GM21367 (cell line): ENCODE measurements at regions not wholly inside any gene's neighbourhood (a gene's known extent, or its start where the extent isn't known, plus 50 kb on each side); places are given as distances from the start of the nearest gene placed in this dataset.

Source experiments
- ATAC-seq: cut with Tn5 transposase; IDR thresholded peaks from one replicate; pipeline ENCODE4 v1.9.1; 2021; ENCODE audit not compliant: unreplicated experiment

DNA sequence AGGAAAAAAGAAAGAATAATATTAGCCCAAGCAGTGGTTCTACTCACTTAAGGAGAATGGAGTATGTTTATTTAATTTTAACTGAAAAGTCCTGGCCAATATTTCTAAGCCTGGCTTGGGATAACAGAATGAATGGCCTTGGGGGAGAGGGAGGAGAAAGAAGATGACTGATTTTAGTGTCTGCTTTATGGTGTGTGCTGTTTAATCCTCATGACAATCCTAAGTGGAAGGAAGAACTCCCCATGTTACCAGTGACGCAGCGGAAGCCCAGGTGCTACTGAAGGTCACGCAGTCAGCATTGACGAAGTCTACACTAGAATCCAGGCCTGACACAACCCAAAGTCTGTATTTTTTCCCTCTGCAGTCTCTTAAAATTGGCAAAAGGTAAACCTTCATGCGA lies 50.5 kb downstream of the PALM2AKAP2 start:
- ATAC-seq = no peak

DNA sequence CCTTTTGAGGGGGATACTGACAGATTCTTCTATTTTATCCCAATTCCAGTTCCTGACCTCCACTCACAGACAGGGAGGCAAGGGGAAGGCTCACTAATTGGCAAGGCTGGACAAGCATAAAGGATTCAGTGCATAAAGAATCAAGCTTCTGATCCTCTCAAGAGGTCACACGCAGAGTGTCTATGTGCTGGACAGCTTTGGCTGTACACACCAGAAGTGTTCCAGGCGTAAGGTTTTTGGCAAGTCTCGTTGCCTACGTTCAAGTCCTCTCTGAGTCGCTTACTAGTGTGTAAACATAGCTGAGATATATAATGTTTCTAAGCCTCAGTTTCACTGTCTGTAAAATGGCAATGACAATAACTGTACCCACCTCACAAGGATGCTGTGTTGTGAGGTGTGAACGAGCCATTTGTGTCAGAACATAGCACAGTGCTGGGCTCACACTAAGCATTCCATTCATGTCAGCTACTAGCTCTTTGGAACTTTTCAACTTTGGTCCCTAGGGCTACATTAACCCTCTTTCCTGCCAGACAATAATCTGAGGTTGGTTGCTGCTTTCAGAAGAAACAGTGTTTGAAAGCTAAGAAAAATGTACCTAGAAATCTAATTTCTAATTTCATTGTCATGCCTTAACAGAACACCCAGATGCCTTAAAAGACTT lies 52.1 kb downstream of the PALM2AKAP2 start:
- no peak for ATAC-seq

DNA sequence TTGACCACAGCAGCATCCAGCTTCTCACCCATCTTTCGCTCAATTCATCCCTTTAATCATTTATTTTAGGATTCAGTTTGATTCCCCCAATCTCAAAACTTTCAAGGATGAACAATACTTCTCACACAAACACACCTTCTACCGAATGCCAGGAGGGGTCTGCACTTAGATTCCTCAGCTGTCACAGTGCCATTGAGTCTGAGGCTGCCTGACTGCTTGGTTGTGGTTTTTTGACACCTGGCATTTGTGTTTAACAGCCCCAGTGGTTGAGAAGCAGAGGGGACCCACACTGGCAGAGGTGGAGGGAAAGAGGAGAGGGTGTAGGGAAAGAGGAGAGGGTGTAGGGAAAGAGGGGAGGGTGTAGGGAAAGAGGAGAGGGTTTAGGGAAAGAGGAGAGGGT lies 54.9 kb downstream of the PALM2AKAP2 start:
- ATAC-seq = no peak

DNA sequence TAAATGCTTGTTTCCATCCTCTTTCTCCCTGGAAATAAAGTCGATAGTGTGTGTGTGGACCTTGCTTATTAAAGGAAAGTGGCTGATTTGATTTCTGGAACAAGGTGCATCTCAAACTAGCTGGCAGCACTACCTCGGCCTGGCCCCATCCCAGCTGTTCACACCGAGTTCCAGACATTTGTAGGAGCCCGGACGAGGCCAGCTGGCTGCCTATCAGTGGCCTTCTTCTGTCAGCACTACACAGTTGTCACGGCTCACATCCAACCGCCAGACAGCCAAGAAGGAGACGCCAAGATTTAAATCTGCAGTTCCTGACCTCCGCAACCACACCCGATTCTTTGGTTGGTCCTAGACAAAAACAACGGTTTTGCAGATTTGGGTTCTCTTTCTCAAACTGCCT lies 63.6 kb downstream of the PALM2AKAP2 start:
- no peak for ATAC-seq

DNA sequence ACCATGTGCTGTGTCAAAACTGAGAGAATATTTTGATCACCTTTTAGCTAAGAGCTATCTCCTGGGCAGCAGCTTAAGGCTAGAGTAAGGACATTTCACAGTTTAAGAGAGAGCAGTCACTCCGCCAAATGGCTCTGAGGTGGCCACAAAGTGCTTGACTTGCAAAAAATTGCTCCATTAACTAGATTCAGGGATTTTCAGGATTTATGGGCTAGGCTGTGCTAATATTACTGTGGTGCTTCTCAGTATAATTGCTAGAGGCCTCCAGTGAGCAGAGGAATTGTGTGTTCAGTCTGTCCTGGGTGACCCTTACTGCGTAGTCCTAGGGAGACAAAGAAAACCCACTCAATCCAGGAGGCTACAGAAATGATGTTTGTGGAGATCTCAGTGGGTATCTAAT lies 65.2 kb downstream of the PALM2AKAP2 start:
- no peak for ATAC-seq

DNA sequence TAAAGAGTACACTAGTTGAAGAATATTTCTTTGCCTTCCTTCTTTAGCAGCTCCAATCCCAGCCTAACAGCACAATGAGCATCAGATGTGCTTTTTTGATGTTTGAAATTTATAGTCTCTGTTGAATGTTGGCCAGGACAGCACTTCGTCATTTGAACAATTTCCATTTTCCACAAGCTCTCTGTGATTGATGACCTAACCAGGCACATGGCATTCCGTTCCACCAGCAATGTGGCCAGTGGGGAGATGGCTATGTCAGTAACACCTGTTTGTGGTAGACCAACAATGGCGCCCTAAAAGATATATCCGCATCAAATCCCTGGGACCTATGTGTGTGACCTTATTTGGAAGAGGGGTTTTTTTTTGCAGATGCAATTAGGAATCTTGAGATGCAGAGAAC lies 66.8 kb downstream of the PALM2AKAP2 start:
- ATAC-seq = no peak

DNA sequence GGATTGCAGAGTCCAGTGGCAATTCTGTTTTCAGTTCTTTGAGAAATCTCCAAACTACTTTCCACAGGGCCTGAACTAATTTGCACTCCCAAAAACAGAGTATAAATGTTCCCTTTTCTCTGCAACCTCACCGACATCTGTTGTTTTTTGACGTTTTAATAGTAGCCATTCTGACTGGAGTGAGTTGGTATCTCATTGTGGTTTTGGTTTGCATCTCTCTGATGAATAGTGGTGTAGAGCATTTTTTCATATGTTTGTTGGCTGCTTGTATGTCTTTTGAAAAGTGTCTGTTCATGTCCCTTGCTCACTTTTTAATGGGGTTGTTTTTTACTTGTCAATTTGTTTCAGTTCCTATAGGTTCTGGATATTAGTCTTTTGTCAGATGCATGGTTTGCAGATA lies 72.6 kb downstream of the PALM2AKAP2 start:
- ATAC-seq = no peak

DNA sequence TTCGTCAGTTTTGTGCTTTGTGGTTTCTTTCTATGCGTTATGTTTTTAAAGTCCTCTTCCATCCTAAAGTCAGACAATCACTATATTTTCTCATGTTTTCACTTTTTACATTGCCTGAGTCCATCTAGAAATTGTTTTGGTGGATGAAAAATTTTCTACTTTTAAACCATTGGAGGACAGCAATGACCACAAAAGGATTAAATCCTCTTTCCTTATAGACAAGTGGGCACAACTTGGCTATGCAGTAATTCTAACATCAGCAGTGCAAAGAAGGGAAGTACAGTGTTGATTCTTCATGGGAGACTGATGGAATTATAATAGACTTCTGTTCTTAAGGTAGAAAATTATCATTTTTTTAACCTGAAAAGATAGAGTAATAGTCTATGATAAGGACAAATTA lies 75.5 kb downstream of the PALM2AKAP2 start:
- no peak for ATAC-seq

DNA sequence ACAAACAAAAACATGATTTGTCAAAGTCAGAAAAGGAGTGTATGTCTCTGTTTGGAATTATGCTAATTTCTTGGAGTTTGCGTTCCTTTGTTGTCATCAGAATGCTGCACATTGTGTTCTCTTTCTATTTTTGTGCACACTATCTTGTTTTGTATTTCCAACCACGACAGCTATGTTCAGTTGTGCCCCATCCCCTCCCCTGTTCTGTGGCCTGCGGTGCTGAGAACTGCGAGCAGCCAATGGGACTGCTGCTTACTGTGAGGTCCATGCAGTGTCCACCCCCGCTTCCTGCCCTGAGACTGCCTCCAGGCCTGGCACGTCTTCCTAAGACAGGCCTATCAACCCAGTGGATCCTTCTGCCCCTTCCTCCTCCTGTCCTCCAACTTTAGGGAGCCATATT lies 76.8 kb downstream of the PALM2AKAP2 start:
- ATAC-seq = no peak

DNA sequence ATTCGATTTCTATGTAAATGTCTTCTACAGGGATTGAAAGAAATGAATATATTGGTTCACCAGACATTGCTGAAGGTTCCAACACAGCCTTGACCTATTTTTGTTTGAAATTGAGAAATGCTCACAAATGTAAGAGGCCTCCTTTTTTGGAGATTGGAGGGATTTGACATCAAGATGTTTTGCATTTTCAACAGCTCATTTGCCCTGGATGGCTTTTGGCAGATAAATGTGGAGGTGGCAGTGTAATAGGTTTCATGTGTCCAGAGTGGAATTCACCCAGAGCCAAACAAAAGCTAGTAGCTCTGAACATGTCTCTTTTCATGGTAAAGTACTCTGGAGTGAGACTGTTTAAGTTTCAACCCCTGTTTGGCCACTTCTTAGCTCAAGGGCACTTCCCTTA lies 77.3 kb downstream of the PALM2AKAP2 start:
- ATAC-seq = no peak

DNA sequence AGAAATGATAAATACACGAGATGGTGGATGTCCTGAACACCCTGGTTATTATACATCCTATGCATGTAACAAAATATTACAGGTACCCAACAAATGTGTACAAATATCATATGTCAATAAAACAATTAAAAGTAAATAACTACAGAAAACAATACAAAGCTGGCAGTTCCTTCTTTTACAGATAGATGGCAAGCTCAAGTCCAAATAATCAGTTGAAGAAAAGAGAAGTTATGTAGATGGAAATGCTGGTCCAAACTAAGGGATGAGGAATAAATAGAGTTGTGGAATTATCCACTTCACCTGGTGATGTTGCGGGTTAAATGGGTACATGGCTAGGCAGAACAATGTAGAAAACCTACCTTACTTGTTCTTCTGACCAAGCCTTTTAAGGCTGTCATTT lies 79.4 kb downstream of the PALM2AKAP2 start:
- no peak for ATAC-seq

DNA sequence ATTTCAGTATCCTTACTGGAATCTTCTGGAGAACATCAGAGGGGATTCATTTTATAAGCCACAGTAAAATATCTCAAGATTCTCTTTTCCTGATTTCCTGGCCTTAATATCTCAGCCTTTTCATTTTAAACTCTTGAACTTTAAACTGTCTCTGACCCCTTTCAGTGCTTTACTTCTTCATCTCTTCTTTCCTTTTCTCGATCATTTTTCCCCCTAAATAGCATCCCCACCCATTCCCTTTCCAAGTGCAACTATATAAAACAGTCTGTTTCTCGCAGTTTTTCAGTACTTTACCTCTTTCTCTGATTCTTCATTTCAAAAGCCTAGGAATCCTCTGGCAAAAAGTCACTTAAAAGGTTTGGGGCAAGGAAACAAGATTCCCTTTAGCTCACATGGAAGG lies 80.5 kb downstream of the PALM2AKAP2 start:
- no peak for ATAC-seq

DNA sequence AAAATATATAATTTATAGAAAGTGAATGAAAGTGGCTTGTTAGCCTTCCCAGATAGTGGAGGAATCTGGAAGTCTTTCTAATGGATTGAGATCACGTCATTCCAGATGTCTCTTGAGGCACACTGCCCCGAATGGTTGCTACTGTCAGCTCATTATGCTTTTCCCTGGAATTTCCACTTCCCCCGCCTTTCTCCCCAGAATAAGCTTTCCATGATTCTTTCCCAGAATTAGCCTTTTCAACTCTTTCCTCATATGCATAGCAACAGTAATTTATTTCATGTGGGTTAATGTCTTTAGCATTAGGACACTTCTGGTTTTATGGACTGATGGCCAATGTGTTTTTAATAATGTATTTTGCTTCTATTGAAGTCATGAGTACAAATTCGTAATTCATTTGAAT lies 81.5 kb downstream of the PALM2AKAP2 start:
- ATAC-seq = no peak

DNA sequence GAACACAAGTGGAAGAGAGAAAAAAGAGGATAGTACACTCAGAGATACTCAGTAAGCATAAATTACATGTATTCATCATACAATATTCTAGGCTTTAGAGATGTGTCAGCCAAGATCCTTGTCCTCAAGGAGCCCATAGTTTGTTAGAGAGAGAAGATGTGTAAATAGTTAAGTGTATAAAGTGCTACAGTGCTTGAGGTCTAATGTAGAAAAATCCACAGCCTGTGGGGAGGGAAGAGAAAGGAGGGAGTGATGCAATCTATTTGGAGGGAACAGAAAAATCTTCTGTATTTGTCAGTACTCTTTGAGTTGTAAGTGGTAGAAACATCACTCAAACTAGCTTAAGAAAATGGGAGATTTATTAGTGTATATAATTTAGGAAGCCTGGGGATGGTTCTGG lies 81.9 kb downstream of the PALM2AKAP2 start:
- no peak for ATAC-seq

DNA sequence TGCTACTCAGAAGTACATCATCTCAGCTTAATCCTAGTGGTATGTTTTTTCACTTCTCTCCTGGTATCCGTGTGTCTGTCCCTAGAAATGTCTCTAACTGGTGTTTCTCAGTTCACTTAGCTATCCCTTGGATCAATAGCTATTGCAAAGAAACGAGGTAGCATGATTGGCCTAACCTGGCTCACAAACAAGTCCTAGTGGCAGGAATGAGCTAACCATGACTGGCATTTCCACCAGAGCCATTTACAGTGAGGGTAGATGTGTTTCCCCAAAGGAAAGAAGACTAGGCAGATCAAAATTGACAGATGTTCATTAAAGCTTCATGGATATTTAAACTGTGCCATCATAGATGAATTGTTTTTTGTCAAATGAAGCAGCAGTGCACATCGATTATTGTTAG lies 82.5 kb downstream of the PALM2AKAP2 start:
- no peak for ATAC-seq

DNA sequence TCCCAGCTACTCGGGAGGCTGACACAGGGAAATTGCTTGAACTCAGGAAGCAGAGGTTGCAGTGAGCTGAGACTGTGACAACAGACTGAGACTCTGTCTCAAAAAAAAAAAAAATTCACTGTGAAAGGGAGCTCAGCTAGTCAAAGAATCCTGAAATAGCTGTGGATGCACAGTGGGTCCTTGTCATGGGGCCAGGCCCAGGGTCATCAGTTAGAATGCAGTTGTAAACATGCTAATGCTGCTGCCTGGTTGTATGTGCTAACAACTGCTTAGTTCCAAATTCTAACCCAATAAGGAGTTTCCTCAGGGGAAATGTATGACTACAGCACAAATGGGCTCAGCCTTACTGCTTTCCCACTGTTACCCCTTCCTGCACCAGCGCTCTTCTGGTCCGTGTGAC lies 84.0 kb downstream of the PALM2AKAP2 start:
- no peak for ATAC-seq

DNA sequence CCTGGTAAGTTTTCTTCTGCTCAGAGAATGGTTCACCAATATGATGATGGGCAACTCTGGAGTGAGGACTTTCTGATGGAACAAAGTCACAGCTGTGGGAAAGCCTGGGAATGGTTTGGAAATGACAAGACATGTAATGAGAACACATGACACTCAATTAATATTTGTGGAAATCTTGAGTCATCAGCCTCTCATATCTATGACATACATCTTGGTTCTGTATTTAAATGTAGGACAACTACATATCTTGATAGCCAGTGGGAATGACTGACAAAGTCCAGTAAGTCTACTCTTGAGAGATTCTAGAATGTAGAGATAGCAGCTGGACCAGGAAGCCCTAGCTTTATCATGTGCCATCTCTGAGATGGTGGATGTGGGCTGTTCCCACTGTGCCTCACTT lies 85.5 kb downstream of the PALM2AKAP2 start:
- ATAC-seq = no peak

DNA sequence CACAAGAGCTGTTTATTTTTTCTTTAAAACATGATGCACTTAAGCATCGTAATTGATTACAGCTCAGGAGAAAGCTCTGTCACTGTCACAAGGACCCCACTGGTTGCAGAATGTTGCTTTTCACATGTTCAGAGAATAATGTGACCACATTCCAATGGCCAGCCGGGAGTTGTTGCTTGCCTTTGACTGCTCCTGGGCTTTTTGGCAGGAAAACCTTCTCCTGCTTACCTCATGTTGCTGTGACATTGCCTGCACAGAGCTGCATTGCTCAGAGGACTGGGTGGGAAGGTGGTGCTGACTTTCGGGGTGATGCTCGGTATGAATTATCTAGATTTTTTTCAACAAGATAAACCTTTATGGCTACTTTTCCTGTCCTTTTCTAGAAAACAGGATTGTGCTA lies 88.2 kb downstream of the PALM2AKAP2 start:
- ATAC-seq = no peak

DNA sequence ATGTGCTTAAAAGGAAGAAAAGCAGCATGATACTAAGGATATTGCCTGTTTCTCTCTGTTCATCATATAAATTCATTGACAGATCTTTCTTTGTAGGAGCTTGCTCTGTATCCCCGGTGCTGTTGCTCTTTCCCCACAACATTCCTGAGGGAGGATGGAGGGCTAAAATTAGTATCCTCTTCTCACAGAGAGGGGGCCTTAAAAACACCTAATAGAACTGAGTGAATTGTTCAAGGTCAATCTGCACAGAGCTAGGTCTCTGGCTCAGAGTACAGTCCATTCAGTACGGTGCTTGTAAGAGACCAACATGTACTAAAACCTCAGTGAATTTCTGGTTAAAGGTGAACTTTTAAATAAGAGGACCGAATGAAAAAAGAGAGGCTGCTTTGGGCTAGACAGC lies 88.7 kb downstream of the PALM2AKAP2 start:
- ATAC-seq = no peak

DNA sequence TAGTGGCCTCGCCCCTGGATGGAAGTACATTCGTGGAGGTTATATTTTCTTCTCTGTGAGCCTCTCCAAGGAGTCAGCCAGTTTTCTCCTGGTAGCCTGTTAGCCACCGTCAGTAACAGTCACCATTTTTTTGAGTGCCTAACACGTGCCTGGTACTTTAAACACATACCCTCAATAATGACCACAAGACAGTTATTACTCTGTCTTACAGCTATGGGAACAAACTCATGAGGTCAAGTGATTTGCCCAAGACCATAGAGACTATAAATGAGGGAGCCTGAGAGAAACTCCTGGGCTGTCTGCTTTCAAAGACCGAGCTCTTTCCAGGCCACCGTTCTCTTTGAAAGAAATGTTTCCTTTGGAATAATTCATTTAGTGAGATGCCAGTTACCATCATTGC lies 90.4 kb downstream of the PALM2AKAP2 start:
- no peak for ATAC-seq

DNA sequence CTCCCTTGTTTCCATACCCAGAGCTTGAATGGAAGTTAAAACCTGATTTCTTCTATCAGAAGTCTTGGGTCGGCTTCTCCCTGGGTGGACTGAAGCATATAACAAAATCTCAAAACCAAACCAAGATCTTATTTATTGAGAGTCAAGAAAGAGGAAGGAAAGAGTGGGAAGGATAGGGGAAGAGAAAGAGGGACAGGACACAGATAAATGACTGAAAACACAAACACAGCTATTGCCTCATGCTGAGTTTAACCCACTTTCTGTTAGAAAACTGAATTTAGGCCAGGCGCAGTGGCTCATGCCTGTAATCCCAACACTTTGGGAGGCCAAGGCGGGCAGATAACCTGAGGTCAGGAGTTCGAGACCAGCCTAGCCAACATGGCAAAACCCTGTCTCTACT lies 92.9 kb downstream of the PALM2AKAP2 start:
- no peak for ATAC-seq

DNA sequence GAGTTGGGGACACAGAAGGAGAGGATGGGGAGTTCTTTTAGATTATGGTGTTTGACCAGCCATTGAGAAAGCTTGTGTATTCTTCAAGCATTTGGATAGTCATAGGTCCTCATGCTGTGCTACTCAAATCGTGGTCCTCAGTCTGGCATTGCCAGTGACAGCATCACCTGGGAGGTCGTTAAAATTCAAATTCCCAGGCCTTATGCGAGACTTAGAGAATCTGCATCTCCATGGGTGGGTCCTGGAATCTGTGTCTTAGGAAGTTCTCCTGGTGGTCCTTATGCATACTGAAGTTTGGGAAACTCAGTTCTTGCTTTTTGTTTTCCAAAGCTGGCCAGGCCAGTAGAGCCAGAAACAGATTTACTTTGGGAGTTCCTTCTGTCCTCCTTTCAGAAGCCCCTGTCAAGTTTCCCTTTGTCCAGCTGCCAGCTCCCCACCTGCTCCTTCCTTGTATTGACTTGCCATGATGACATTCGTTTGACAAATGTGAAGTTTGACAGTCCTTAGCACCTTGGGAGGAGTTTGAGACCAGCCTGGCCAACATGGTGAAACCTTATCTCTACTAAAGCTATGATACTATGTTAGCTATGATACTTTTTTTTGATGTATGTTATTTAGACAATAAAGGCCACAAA lies 95.6 kb downstream of the PALM2AKAP2 start:
- ATAC-seq = no peak
